Liver (tissue), 3 donors: ENCODE measurements at regions not wholly inside any gene's neighbourhood (a gene's known extent, or its start where the extent isn't known, plus 50 kb on each side); places are given as distances from the start of the nearest gene placed in this dataset.

ENCODE experiments used
- CTCF ChIP-seq: fragments of 150-350 bp; IDR thresholded peaks from 2 replicates; pipeline ENCODE4 v1.5.1; 2017; ENCODE audit warnings: improper control_type of control experiment, low read depth, low read length; ENCODE audit not compliant: missing input control
- JUND ChIP-seq, 2 donors: IDR thresholded peaks; 2 replicates each; pipeline ENCODE4 v1.6.1; 2016; ENCODE audit warnings: antibody characterized with exemption in 2 of 2
- REST ChIP-seq: IDR thresholded peaks from 2 replicates; pipeline ENCODE4 v1.6.1; 2016; ENCODE audit warnings: antibody characterized with exemption, mild to moderate bottlenecking
- TAF1 ChIP-seq: conservative IDR thresholded peaks from 2 replicates; pipeline ENCODE4 v1.6.1; 2016; ENCODE audit warnings: antibody characterized with exemption, mild to moderate bottlenecking
- YY1 ChIP-seq: IDR thresholded peaks from 2 replicates; pipeline ENCODE4 v1.6.1; 2016; ENCODE audit warnings: antibody characterized with exemption, mild to moderate bottlenecking
- ZBTB33 ChIP-seq: IDR thresholded peaks from 2 replicates; pipeline ENCODE4 v1.6.1; 2016; ENCODE audit warnings: antibody characterized with exemption
- donor health status: healthy.
- donor health status: healthy.

- no peak for TF ChIP-seq REST
- no peak for TF ChIP-seq TAF1
- no peak for TF ChIP-seq CTCF
- TF ChIP-seq YY1: no peak
- no peak for TF ChIP-seq ZBTB33
- no peak for TF ChIP-seq JUND (IDR thresholded peaks at IDR 0.05)
Observed at GRCh38 chr16:65570261-65570660, 448.4 kb upstream of the CDH11 start.
